IMR-90 (cell line): ENCODE measurements at regions not wholly inside any gene's neighbourhood (a gene's known extent, or its start where the extent isn't known, plus 50 kb on each side); places are given as distances from the start of the nearest gene placed in this dataset.

Experiments
- ATAC-seq: fragments of 200-7000 bp; cut with Tn5 transposase; 2 replicates; pipeline ENCODE4 v1.9.1; 2020; ENCODE audit warnings: low read depth, mild to moderate bottlenecking, moderate library complexity
- BruUV-seq: library from RNA; stranded (reverse); fragments of 400-500 nt; replicated peaks from 2 replicates; lab custom pipeline; 2021; lab: Mats Ljungman, UMichigan
- CTCF ChIA-PET: fragments of 300-600 bp; formaldehyde crosslinking; extraction: SDS; loops from one replicate; lab custom pipeline; 2021; ENCODE audit warnings: antibody characterized with exemption; lab: Yijun Ruan, JAX
- POLR2A ChIA-PET: fragments of 300-600 bp; sonication (Branson Sonifier 250); formaldehyde crosslinking; loops from one replicate; lab custom pipeline; 2022; ENCODE audit warnings: antibody characterized with exemption; ENCODE audit not compliant: unreplicated experiment; lab: Charles Lee
- DNase-seq: peaks from one replicate; pipeline ENCODE4 v3.0.0; 2013
- H2AFZ ChIP-seq: replicated peaks from 2 replicates; pipeline ENCODE3; 2013; ENCODE audit warnings: low read length, mild to moderate bottlenecking; ENCODE audit not compliant: poor library complexity
- H2AK5ac ChIP-seq: 2 replicates; pipeline ENCODE4 v1.6.1; 2013; ENCODE audit warnings: low read depth, low read length, inconsistent platforms
- H2AK9ac ChIP-seq: replicated peaks from 2 replicates; pipeline ENCODE3; 2013; ENCODE audit warnings: mild to moderate bottlenecking, low read depth, low read length, moderate library complexity; ENCODE audit not compliant: poor library complexity
- H2BK120ac ChIP-seq: 2 replicates; pipeline ENCODE4 v1.6.1; 2013; ENCODE audit warnings: low read depth, low read length, inconsistent platforms
- H2BK15ac ChIP-seq: 3 replicates; pipeline ENCODE4 v1.6.1; 2013; ENCODE audit warnings: low read depth, low read length, inconsistent platforms
- H2BK20ac ChIP-seq: 2 replicates; pipeline ENCODE4 v1.6.1; 2013; ENCODE audit warnings: low read depth, mild to moderate bottlenecking, inconsistent platforms, low read length, moderate library complexity
- H2BK5ac ChIP-seq: 2 replicates; pipeline ENCODE4 v1.6.1; 2013; ENCODE audit warnings: mild to moderate bottlenecking, low read depth, low read length, inconsistent platforms; ENCODE audit not compliant: poor library complexity, severe bottlenecking
- H3K14ac ChIP-seq: replicated peaks from 2 replicates; pipeline ENCODE4 v1.6.1; 2013; ENCODE audit warnings: low read depth, low read length, inconsistent platforms
- H3K18ac ChIP-seq: 2 replicates; pipeline ENCODE4 v1.6.1; 2013; ENCODE audit warnings: low read depth, low read length, control low read depth
- H3K23ac ChIP-seq: 2 replicates; pipeline ENCODE4 v1.6.1; 2013; ENCODE audit warnings: low read depth, low read length, inconsistent platforms
- H3K27ac ChIP-seq: 2 replicates; pipeline ENCODE4 v1.5.1; 2013; ENCODE audit warnings: mild to moderate bottlenecking, control low read depth, low read length; ENCODE audit not compliant: insufficient read depth
- H3K27me3 ChIP-seq: 2 replicates; pipeline ENCODE4 v1.6.1; 2013; ENCODE audit warnings: low read length; ENCODE audit not compliant: control insufficient read depth, insufficient read depth
- H3K36me3 ChIP-seq: 2 replicates; pipeline ENCODE4 v1.6.1; 2013; ENCODE audit warnings: low read length, mixed read lengths; ENCODE audit not compliant: control insufficient read depth, insufficient read depth
- H3K4ac ChIP-seq: 2 replicates; pipeline ENCODE4 v1.6.1; 2013; ENCODE audit warnings: low read depth, low read length, inconsistent platforms
- H3K4me1 ChIP-seq: 2 replicates; pipeline ENCODE4 v1.6.1; 2013; ENCODE audit warnings: low read length, mixed read lengths; ENCODE audit not compliant: control insufficient read depth, insufficient read depth
- H3K4me2 ChIP-seq: 2 replicates; pipeline ENCODE4 v1.6.1; 2013; ENCODE audit warnings: low read depth, mild to moderate bottlenecking, control low read depth, low read length, moderate library complexity
- H3K4me3 ChIP-seq: 2 replicates; pipeline ENCODE4 v1.5.1; 2013; ENCODE audit warnings: low read depth, mild to moderate bottlenecking, control low read depth, low read length, moderate library complexity; ENCODE audit not compliant: insufficient read depth
- H3K56ac ChIP-seq: 2 replicates; pipeline ENCODE4 v1.6.1; 2013; ENCODE audit warnings: low read length, inconsistent platforms; ENCODE audit not compliant: insufficient read depth; ENCODE audit errors: extremely low read depth
- H3K79me1 ChIP-seq, 2 experiments: 2 replicates each; pipeline ENCODE4 v1.6.1; 2013; ENCODE audit warnings: low read length in 2 of 2, inconsistent platforms in 1 of 2, low read depth in 1 of 2
- H3K9ac ChIP-seq: 2 replicates; pipeline ENCODE4 v1.6.1; 2013; ENCODE audit warnings: low read depth, low read length, control low read depth
- H3K9me1 ChIP-seq: 2 replicates; pipeline ENCODE4 v1.6.1; 2013; ENCODE audit warnings: low read length, inconsistent platforms; ENCODE audit not compliant: insufficient read depth
- H3K9me3 ChIP-seq: 2 replicates; pipeline ENCODE4 v1.6.1; 2013; ENCODE audit warnings: low read length; ENCODE audit not compliant: control insufficient read depth, insufficient read depth
- H4K20me1 ChIP-seq: 2 replicates; pipeline ENCODE4 v1.6.1; 2013; ENCODE audit warnings: low read length, inconsistent platforms; ENCODE audit not compliant: insufficient read depth
- H4K5ac ChIP-seq: 2 replicates; pipeline ENCODE4 v1.6.1; 2013; ENCODE audit warnings: mild to moderate bottlenecking, low read depth, low read length, control low read depth
- H4K8ac ChIP-seq, 2 experiments: 2 replicates each; pipeline ENCODE4 v1.6.1; 2013; ENCODE audit warnings: low read depth in 2 of 2, low read length in 2 of 2, control low read depth in 1 of 2, inconsistent platforms in 1 of 2
- H4K91ac ChIP-seq: 2 replicates; pipeline ENCODE4 v1.6.1; 2013; ENCODE audit warnings: low read depth, low read length, inconsistent platforms; ENCODE audit not compliant: insufficient read depth
- BHLHE40 ChIP-seq: fragments of 150-350 bp; IDR thresholded peaks from 2 replicates; pipeline ENCODE4 v1.6.1; 2016; ENCODE audit warnings: mild to moderate bottlenecking, low read depth, low read length
- CEBPB ChIP-seq: IDR thresholded peaks from 2 replicates; pipeline ENCODE4 v1.6.1; 2012; ENCODE audit warnings: low read depth, low read length, improper control_type of control experiment
- ELK1 ChIP-seq: fragments of 150-350 bp; IDR thresholded peaks from 2 replicates; pipeline ENCODE4 v1.6.1; 2016; ENCODE audit warnings: low read depth, mild to moderate bottlenecking, low read length, moderate library complexity, borderline replicate concordance
- FOS ChIP-seq: fragments of 150-350 bp; IDR thresholded peaks from 2 replicates; pipeline ENCODE4 v1.6.1; 2016; ENCODE audit warnings: low read depth, low read length
- MXI1 ChIP-seq: IDR thresholded peaks from 2 replicates; pipeline ENCODE4 v1.6.1; 2012; ENCODE audit warnings: low read depth, mild to moderate bottlenecking, low read length, moderate library complexity, borderline replicate concordance
- NFE2L2 ChIP-seq: fragments of 150-350 bp; IDR thresholded peaks from 2 replicates; pipeline ENCODE4 v1.6.1; 2016; ENCODE audit warnings: low read depth, mild to moderate bottlenecking, low read length
- POLR2A ChIP-seq: IDR thresholded peaks from 2 replicates; pipeline ENCODE4 v1.6.1; 2012; ENCODE audit warnings: mild to moderate bottlenecking, low read depth, low read length
- SMC3 ChIP-seq: fragments of 150-350 bp; IDR thresholded peaks from 2 replicates; pipeline ENCODE4 v1.6.1; 2016; ENCODE audit warnings: low read depth, mild to moderate bottlenecking, antibody characterized with exemption, low read length, moderate library complexity
- WGBS, 2 experiments: methylation state at CpG; one replicate each; pipeline versions ENCODE4 v1.1.5 to v1.1.7; 2013; ENCODE audit warnings: missing lambda C conversion rate in 2 of 2; ENCODE audit not compliant: insufficient read length in 1 of 2; ENCODE audit errors: extremely low coverage in 2 of 2; 5-methylcytosine and 5-hydroxymethylcytosine counted together
- dilution Hi-C: fragments of 300-500 bp; cut with HindIII; formaldehyde crosslinking; loops from one replicate; pipeline ENCODE4 v1.14.3; 2018; ENCODE audit warnings: low sequenced_read_pairs; ENCODE audit not compliant: unreplicated experiment
- in situ Hi-C: fragments of 300-500 bp; cut with MboI; formaldehyde crosslinking; loops from 3 replicates; pipeline ENCODE4 v1.14.3; 2019; ENCODE audit warnings: low sequenced_read_pairs, inconsistent platforms, mixed read lengths
- intact Hi-C: fragments of 100-400 bp; cut with micrococcal nuclease; formaldehyde crosslinking; loops from 2 replicates; pipeline ENCODE4 v1.10.0; 2022
- TF ChIP-seq, protein P1 (sequence below): conservative IDR thresholded peaks from 2 replicates; pipeline ENCODE4 v1.5.1; 2012; ENCODE audit warnings: mild to moderate bottlenecking, low read depth, low read length, improper control_type of control experiment

GRCh38 chr1:175262621-175263020 lies 70.0 kb upstream of the KIAA0040 start:
- no peak overlapping the region for H3K14ac ChIP-seq
- WGBS, 2 experiments: no CpG with 5 or more reads among the region's 1 CpG
- H2BK20ac ChIP-seq: no peak overlapping the region
- no peaks in the 10 kb centered on the region for H4K20me1 ChIP-seq
- H3K9me3 ChIP-seq: no peaks in the 10 kb centered on the region
- H4K5ac ChIP-seq: no peak overlapping the region
- H3K79me1 ChIP-seq: no peaks in the 10 kb centered on the region
- no peak overlapping the region for H2BK15ac ChIP-seq
- no peak overlapping the region for H3K4ac ChIP-seq
- intact Hi-C loops (no loop called here), dilution Hi-C loops (no loop called here), in situ Hi-C loops (no loop called here)
- no peak overlapping the region for H3K23ac ChIP-seq
- ChIA-PET CTCF (no interaction called here), POLR2A (no interaction called here)
- no peak overlapping the region for H3K27ac ChIP-seq
- no peak for DNase-seq
- H3K18ac ChIP-seq: no peak overlapping the region
- H3K4me2 ChIP-seq: no peak overlapping the region
- H3K36me3 ChIP-seq: no peaks in the 10 kb centered on the region
- TF ChIP-seq, protein P1, sequence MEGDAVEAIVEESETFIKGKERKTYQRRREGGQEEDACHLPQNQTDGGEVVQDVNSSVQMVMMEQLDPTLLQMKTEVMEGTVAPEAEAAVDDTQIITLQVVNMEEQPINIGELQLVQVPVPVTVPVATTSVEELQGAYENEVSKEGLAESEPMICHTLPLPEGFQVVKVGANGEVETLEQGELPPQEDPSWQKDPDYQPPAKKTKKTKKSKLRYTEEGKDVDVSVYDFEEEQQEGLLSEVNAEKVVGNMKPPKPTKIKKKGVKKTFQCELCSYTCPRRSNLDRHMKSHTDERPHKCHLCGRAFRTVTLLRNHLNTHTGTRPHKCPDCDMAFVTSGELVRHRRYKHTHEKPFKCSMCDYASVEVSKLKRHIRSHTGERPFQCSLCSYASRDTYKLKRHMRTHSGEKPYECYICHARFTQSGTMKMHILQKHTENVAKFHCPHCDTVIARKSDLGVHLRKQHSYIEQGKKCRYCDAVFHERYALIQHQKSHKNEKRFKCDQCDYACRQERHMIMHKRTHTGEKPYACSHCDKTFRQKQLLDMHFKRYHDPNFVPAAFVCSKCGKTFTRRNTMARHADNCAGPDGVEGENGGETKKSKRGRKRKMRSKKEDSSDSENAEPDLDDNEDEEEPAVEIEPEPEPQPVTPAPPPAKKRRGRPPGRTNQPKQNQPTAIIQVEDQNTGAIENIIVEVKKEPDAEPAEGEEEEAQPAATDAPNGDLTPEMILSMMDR: no peak
- TF ChIP-seq FOS (no peak), NFE2L2 (no peak), ELK1 (no peak), MXI1 (no peak), CEBPB (no peak), SMC3 (no peak), BHLHE40 (no peak), POLR2A (no peak)
- no peaks in the 10 kb centered on the region for H3K9me1 ChIP-seq
- no peak overlapping the region for H2AFZ ChIP-seq
- H2AK9ac ChIP-seq: no peak overlapping the region
- no peak overlapping the region for H3K4me3 ChIP-seq
- no peak overlapping the region for H2BK120ac ChIP-seq
- no peak overlapping the region for H2AK5ac ChIP-seq
- H3K56ac ChIP-seq: no peak overlapping the region
- no peaks in the 10 kb centered on the region for H3K4me1 ChIP-seq
- H3K27me3 ChIP-seq: no peaks in the 10 kb centered on the region
- no peak overlapping the region for H4K8ac ChIP-seq
- no TSS peak for BruUV-seq
- no peak overlapping the region for H2BK5ac ChIP-seq
- no peak overlapping the region for H3K9ac ChIP-seq
- no peak for ATAC-seq
- no peak overlapping the region for H4K91ac ChIP-seq
